ENCODE measurements at regions not wholly inside any gene's neighbourhood (a gene's known extent, or its start where the extent isn't known, plus 50 kb on each side); places are given as distances from the start of the nearest gene placed in this dataset.

DNA sequence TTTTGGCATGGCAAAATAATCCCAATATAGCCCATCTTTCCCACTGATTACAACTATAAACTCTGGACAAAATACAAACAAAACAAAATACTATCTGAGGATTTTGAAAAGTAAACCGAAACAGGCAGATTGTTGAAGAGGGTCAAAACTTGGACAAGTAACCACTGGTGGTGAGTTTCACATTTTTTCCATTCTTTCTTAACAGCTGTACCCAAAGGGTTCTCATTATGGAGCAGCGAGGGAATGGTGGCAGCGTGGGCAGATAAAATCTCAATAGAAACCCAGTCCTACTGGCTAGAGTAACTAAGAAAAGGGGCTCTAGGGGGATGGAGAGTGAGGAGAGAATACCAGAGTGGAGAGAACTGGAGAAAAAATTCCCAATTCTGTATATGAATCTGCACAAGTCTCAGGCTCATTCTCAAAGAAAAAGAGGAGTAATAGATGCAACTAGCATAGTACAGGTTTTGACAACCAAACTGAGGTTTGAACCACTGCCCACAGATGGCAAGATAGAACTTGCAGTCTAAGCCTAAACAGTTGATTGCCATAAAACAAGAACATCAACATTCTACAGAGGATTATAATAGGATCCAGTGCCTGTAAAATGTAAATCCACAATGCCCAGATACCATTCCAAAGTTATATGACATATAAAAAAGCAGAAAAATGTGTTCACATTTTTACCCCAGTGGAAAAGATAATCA lies 284.5 kb downstream of the KCNRG start:
- Histone ChIP-seq H3K4me1 (no peaks in the 10 kb centered on the region), H3K4me3 (no peak overlapping the region), H3K36me3 (no peaks in the 10 kb centered on the region), H3K27me3 (no peaks in the 10 kb centered on the region), H3K9me3 (peaks cover 0 to 11% (median 0%) of the 10 kb centered on the region in 11 donors), H3K27ac (no peak overlapping the region)
- intact Hi-C loops (cut with DNase I) = no loop called here
- ATAC-seq = no peak
- TF ChIP-seq, protein P1, sequence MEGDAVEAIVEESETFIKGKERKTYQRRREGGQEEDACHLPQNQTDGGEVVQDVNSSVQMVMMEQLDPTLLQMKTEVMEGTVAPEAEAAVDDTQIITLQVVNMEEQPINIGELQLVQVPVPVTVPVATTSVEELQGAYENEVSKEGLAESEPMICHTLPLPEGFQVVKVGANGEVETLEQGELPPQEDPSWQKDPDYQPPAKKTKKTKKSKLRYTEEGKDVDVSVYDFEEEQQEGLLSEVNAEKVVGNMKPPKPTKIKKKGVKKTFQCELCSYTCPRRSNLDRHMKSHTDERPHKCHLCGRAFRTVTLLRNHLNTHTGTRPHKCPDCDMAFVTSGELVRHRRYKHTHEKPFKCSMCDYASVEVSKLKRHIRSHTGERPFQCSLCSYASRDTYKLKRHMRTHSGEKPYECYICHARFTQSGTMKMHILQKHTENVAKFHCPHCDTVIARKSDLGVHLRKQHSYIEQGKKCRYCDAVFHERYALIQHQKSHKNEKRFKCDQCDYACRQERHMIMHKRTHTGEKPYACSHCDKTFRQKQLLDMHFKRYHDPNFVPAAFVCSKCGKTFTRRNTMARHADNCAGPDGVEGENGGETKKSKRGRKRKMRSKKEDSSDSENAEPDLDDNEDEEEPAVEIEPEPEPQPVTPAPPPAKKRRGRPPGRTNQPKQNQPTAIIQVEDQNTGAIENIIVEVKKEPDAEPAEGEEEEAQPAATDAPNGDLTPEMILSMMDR (IDR thresholded peaks at IDR 0.05) = no peak
- 88 to 91% methylated on average over 3 of the region's 3 CpGs for WGBS, 2 donors
- no peak for DNase-seq

DNA sequence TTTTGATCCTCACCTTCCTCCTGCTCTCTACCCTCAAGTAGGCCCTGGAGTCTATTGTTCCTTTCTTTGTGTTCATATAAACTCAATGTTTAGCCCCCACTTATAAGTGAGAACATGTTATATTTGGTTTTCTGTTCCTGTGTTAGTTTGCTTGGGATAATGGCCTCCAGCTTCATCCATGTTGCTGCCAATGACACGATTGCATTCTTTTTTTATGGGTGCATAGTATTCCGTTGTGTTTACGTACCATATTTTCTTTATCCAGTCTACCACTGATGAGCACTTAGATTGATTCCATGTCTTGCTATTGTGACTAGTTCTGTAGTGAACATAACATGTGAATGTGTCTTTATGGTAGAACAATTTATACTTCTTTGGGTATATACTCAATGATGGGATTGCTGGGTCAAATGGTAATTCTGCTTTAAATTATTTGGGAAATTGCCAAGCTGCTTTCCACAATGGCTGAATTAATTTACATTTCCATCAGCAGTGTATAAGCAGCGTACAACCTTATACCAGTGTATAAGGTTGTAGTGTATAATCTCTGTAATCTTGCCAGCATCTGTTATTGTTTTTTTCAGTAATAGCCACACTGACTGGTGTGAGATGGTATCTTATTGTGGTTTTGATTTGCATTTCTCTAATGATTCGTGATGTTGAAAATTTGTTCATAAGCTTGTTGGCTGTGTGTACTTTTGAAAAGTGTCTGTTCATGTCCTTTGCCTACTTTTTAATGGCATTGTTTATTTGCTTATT lies 288.9 kb downstream of the KCNRG start:
- WGBS, 2 donors = 82 to 90% methylated on average over 5 of the region's 5 CpGs
- Histone ChIP-seq H3K4me1 (no peaks in the 10 kb centered on the region), H3K27me3 (no peaks in the 10 kb centered on the region), H3K27ac (no peak overlapping the region), H3K9me3 (peaks cover 0 to 6% (median 0%) of the 10 kb centered on the region in 11 donors), H3K4me3 (no peak overlapping the region), H3K36me3 (no peaks in the 10 kb centered on the region)
- intact Hi-C loops (cut with DNase I) = no loop called here
- TF ChIP-seq, protein P1 (IDR thresholded peaks at IDR 0.05) = no peak
- ATAC-seq (no peak), DNase-seq (no peak)

DNA sequence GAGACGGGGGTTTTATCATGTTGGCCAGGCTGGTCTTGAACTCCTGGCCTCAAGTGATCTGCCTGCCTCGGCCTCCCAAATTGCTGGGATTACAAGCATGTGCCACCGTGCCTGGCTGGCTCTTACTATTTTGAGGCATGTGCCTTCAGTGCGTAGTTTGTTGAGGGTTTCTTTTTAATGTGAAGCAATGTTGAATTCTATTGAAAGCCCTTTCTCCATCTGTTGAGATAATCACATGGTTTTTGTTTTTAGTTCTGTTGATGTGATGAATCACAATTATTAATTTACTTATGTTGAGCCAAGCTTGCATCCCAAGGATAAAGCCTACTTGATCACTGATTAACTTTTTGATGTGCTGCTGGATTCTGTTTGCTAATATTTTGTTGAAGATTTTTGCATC lies 290.9 kb downstream of the KCNRG start:
- intact Hi-C loops (cut with DNase I) = no loop called here
- TF ChIP-seq, protein P1 (IDR thresholded peaks at IDR 0.05) = no peak
- no peak overlapping the region for H3K27ac ChIP-seq

DNA sequence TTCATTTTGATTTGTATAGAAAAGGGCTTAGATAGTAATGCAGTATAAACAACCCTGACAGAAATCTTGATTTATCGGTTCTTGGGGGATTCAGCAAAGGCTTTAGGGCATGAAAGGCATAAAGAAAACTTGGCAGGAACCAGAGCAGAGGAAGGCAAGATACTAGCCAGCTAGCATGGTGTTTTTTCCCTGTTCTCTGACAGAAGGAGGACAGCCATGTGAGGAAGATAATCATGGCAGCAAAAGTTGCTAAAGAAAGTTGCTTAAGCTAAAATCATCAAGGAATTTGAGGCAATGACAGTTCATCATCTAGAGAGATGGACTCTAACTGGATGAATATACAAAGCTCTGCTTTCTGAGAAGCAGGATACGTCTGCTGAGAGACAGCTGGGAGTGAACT lies 294.1 kb downstream of the KCNRG start:
- ATAC-seq (no peak), DNase-seq (no peak)
- no peak overlapping the region for H3K27ac ChIP-seq
- no peaks in the 10 kb centered on the region for H3K27me3 ChIP-seq
- TF ChIP-seq, protein P1 (IDR thresholded peaks at IDR 0.05) = no peak
- H3K4me1 ChIP-seq = peaks cover 0 to 11% (median 0%) of the 10 kb centered on the region in 9 donors
- intact Hi-C loops (cut with DNase I) = no loop called here
- no peaks in the 10 kb centered on the region for H3K36me3 ChIP-seq
- 70 to 74% methylated on average over 2 of the region's 2 CpGs for WGBS, 2 donors
- H3K9me3 ChIP-seq = peaks cover 0 to 6% (median 0%) of the 10 kb centered on the region in 11 donors
- H3K4me3 ChIP-seq = no peak overlapping the region

More for the DNA sequence above, 290.9 kb downstream of the KCNRG start:
- ATAC-seq = no peak
- Histone ChIP-seq H3K36me3 (no peaks in the 10 kb centered on the region), H3K4me3 (no peak overlapping the region), H3K27me3 (no peaks in the 10 kb centered on the region), H3K4me1 (peaks cover 0 to 11% (median 0%) of the 10 kb centered on the region in 9 donors), H3K9me3 (peaks cover 0 to 6% (median 0%) of the 10 kb centered on the region in 11 donors)
- no peak for DNase-seq
- WGBS, 2 donors = 92 to 97% methylated on average over 4 of the region's 4 CpGs
